ENCODE measurements at regions not wholly inside any gene's neighbourhood (a gene's known extent, or its start where the extent isn't known, plus 50 kb on each side); places are given as distances from the start of the nearest gene placed in this dataset.
"Not testable (repeated sequence)": the region's sequence is repeated elsewhere in the genome, so short reads cannot be mapped to it uniquely, and the experiment has no call there.

DNA sequence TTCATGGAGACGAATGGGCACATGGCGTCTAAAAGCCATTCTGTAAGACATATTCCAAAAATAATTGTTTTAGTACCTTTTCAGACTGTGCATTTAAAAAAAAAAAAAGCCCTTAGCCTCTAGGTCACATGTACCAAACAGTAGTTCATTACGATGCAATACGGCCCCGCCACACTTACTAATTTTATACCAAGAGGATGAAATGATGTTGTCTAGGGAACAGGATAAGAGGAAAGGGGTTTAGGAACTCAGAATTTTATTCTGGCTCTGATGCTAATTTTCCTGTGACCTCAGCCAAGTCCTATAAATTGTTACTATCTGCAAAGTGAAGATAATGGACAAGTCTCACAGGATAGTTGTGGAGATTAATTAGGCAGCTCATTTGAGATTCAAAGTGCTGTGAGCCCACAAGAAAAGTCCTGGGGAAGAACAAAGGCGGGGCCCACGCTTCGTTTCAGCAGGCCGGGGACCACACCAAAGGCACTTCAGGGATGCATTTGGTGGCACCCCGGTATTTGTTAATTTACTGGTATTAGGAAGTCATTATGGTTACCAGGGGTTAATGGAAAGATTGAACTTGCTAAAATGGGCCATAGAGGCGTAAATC is 511.1 kb downstream of the IRS2 start:
- no peak for DNase-seq (ENCODE audit: low spot score)
- TF ChIP-seq, protein P1, sequence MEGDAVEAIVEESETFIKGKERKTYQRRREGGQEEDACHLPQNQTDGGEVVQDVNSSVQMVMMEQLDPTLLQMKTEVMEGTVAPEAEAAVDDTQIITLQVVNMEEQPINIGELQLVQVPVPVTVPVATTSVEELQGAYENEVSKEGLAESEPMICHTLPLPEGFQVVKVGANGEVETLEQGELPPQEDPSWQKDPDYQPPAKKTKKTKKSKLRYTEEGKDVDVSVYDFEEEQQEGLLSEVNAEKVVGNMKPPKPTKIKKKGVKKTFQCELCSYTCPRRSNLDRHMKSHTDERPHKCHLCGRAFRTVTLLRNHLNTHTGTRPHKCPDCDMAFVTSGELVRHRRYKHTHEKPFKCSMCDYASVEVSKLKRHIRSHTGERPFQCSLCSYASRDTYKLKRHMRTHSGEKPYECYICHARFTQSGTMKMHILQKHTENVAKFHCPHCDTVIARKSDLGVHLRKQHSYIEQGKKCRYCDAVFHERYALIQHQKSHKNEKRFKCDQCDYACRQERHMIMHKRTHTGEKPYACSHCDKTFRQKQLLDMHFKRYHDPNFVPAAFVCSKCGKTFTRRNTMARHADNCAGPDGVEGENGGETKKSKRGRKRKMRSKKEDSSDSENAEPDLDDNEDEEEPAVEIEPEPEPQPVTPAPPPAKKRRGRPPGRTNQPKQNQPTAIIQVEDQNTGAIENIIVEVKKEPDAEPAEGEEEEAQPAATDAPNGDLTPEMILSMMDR (IDR thresholded peaks at IDR 0.05) = no peak
- no peak for ATAC-seq (ENCODE audit: low FRiP score)

DNA sequence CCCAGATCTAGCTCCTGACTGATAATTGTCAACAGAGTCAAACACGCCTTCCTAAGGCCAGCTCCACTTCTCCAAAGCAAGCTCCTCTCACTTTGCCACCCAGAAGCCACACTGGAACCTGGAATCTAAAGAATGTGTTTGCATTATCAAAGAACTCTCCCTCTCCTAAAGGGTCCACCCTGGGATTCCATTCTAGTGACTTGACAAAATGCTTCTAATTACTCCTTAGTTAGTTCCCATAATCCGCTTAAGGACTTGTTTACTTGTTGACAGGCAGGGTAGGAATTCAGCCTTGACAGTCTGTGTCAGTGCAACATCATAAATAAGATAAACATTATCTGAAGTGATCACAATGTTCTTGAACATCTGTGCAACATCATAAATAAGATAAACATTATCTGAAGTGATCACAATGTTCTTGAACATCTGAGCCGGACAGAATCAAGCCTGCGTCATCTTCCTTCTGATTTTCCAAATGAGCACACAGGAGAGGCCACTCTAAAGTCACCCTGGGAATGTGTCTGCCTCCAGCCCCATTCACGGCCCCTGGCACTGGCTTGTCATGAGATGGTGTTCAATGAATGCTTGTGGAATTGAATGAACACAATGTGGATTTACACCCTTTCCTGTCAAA is 512.1 kb downstream of the IRS2 start:
- ATAC-seq (ENCODE audit: low FRiP score) = no peak
- DNase-seq (ENCODE audit: low spot score) = no peak

DNA sequence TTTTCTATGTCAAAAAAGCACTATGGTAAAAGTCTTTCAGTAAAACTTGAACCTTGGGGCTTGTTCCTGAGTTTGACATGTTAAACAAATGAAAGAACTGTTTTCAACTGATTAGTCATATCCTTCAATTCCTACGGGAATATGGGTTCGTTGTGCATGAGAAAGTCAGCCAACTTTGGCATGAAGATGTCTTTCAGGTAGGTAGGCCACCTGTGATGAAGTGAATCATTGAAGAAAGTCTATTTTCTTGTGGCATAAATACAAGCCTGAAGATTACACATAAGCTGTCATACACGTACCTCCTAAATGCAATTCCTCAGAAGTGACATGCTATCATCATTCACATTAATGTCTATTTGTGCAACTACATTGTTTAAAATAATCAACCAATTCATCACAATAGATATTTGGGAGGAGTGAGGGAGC is 513.0 kb downstream of the IRS2 start:
- ATAC-seq (ENCODE audit: low FRiP score) (no peak), DNase-seq (ENCODE audit: low spot score) (no peak)
- TF ChIP-seq, protein P1 (IDR thresholded peaks at IDR 0.05) = no peak

More for the DNA sequence above, 512.1 kb downstream of the IRS2 start:
- TF ChIP-seq, protein P1 (IDR thresholded peaks at IDR 0.05) = no peak

DNA sequence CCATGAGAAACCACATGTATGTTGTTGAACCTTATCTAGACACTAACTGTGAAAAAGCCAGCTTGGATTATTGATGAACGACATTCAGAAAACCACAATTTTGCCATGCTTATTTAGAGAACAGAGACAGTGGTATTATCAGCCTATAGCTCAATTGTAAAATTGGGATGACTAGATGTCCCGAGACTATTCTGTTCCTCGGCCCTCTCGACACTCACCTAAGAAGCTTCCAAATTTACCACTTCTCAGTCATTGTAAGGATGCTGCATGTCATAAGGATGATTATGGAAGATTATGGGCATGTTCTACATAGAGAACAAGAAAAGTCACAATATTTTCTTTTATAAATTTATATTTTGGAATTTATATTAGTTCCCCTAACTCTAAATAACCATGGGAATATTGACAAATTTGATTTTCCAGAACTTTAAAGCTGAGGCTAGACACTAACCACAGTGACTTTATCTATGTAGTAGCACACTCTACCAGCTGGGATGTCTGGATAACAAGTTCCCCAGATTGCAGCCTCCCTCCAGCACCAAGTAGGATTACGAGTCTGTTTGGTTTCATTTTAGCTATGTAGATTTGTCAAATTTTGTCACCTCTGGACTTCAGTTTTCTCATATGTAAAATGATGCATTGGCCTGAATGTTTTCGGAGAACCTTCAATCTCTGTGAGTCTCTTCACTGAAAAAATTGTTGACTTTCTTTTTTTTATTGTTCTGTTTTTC is 513.6 kb downstream of the IRS2 start:
- ATAC-seq (ENCODE audit: low FRiP score) = no peak
- TF ChIP-seq, protein P1 (IDR thresholded peaks at IDR 0.05) = no peak
- DNase-seq (ENCODE audit: low spot score) = no peak

- DNase-seq (ENCODE audit: low spot score) (no peak), ATAC-seq (ENCODE audit: low FRiP score) (no peak)
- TF ChIP-seq, protein P1 (IDR thresholded peaks at IDR 0.05) = no peak
Observed at GRCh38 chr13:109271555-109272541, 514.5 kb downstream of the IRS2 start.

DNA sequence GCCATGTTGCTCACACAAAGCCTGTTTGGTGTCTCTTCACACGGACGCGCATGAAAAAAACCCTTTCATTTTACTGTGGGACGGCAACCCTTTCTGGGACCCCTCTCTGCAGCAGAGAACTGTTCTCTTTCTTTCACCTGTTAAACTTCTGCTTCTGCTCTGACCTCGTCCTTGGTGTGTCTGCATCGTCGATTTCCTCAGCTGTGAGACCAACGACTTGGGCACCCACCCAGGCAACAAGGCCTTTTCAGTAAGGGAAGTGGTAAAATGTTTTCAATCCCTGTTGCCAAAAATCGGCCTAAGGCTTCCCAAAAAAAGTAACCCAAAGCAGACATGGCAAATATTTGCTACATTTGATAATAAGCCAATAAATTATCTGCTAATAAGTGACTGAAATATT is 515.3 kb downstream of the IRS2 start:
- TF ChIP-seq, protein P1 (IDR thresholded peaks at IDR 0.05) = no peak
- DNase-seq (ENCODE audit: low spot score) (no peak), ATAC-seq (ENCODE audit: low FRiP score) (no peak)

DNA sequence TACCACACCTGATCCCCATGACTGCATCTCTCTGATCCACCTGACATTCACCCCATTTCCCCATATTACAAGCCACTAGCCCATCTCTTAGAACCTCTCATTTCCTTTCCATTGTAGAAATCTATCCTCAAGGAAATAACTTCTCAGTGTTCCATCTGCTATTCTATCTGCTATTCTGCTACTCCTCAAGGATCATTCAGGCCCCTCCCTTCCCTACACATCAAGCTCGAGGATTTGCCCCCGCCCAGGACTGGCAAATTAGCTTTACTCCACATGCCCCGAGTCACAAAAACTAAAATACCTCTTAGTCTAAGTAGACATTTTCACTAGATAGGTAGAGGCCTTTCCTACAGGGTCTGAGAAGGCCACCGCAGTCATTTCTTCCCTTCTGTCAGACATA is 517.0 kb downstream of the IRS2 start:
- ATAC-seq (ENCODE audit: low FRiP score); DNase-seq (ENCODE audit: low spot score): not testable (repeated sequence)

DNA sequence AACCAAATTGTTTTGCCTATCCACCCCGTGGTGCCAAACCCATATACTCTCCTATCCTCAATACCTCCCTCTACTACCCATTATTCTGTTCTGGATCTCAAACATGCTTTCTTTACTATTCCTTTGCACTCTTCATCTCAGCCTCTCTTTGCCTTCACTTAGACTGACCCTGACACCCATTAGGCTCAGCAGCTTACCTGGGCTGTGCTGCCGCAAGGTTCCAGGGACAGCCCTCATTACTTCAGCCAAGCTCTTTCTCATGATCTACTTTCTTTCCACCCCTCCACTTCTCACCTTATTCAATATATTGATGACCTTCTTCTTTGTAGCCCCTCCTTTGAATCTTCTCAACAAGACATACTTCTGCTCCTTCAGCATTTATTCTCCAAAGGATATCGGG is 517.9 kb downstream of the IRS2 start:
- not testable (repeated sequence) for ATAC-seq (ENCODE audit: low FRiP score); DNase-seq (ENCODE audit: low spot score)

DNA sequence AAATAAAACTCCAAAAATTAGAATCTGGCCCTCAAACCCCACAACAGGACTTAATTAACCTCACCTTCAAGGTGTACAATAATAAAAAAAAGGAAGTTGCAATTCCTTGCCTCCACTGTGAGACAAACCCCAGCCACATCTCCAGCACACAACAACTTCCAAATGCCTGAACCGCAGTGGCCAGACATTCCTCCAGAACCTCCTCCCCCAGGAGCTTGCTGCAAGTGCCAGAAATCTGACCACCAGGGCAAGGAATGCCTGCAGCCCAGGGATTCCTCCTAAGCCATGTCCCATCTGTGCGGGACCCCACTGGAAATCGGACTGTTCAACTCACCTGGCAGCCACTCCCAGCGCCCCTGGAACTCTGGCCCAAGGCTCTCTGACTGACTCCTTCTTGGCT is 519.0 kb downstream of the IRS2 start:
- not testable (repeated sequence) for DNase-seq (ENCODE audit: low spot score); ATAC-seq (ENCODE audit: low FRiP score)

- ATAC-seq (ENCODE audit: low FRiP score); DNase-seq (ENCODE audit: low spot score): not testable (repeated sequence)
Observed at GRCh38 chr13:109265438-109265742, 521.0 kb downstream of the IRS2 start.
